ENCODE measurements at regions not wholly inside any gene's neighbourhood (a gene's known extent, or its start where the extent isn't known, plus 50 kb on each side); places are given as distances from the start of the nearest gene placed in this dataset.

DNA sequence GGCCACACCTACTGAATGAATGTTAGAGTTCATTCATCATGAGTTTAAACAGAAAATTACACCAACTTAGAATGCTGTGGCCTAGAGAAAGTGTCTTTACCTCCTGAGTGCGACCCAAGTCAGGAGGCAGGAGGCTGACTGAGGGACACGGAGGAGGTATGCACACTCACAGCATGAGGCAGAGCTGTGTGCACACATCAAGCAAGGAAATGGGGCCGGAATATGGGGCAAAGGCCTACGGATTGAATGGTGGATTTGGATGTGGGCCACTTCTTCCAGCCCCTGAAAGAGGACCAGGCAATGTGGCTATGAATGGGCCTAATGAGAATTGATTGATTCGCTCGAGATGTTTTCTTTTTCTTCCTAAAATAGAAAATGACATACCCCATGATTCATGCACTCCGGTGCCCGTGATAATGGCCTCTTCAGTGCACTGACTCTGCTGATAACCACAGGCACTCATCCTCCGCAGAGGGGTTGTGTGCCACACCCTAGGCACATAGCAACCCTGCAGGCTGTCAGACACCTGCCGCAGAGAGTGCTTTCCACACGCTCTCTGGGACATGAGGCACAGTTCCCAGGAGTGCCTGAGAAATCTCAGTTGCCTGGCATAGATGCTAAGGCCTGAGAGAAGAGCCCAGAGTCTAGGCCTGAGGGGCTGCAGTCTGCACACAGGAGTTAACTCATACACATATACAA is 155.5 kb downstream of the GLUL start:
- no peak for TF ChIP-seq POLR2A (IDR thresholded peaks at IDR 0.05)
- TF ChIP-seq, protein P1, sequence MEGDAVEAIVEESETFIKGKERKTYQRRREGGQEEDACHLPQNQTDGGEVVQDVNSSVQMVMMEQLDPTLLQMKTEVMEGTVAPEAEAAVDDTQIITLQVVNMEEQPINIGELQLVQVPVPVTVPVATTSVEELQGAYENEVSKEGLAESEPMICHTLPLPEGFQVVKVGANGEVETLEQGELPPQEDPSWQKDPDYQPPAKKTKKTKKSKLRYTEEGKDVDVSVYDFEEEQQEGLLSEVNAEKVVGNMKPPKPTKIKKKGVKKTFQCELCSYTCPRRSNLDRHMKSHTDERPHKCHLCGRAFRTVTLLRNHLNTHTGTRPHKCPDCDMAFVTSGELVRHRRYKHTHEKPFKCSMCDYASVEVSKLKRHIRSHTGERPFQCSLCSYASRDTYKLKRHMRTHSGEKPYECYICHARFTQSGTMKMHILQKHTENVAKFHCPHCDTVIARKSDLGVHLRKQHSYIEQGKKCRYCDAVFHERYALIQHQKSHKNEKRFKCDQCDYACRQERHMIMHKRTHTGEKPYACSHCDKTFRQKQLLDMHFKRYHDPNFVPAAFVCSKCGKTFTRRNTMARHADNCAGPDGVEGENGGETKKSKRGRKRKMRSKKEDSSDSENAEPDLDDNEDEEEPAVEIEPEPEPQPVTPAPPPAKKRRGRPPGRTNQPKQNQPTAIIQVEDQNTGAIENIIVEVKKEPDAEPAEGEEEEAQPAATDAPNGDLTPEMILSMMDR (IDR thresholded peaks at IDR 0.05) = no peak

Measured in lower leg skin (tissue), 3 donors.